Activated T-helper 2 cell treated with anti-CD3 and anti-CD28 coated beads, Interferon-gamma antibody, Interleukin-2, Interleukin-4, amounts not matched to agents 10 μg/mL and 5 μg/mL and 100 μg/mL, durations not matched to agents 14 hours and 24 hours and 36 hours (primary cell): ENCODE measurements at regions not wholly inside any gene's neighbourhood (a gene's known extent, or its start where the extent isn't known, plus 50 kb on each side); places are given as distances from the start of the nearest gene placed in this dataset.

ENCODE experiments used
- DNase-seq: peaks from one replicate; pipeline ENCODE4 v3.0.0; 2021; ENCODE audit warnings: low spot score
- H3K27ac Mint-ChIP-seq: one replicate; pipeline ENCODE4 v1.8.0; 2021; ENCODE audit warnings: mixed read lengths
- H3K27me3 Mint-ChIP-seq: one replicate; pipeline ENCODE4 v1.8.0; 2021; ENCODE audit warnings: low read depth, mixed read lengths
- H3K36me3 Mint-ChIP-seq: one replicate; pipeline ENCODE4 v1.8.0; 2021; ENCODE audit warnings: low read depth, mixed read lengths
- H3K4me1 Mint-ChIP-seq: one replicate; pipeline ENCODE4 v1.8.0; 2021; ENCODE audit warnings: low read depth, mixed read lengths
- H3K4me3 Mint-ChIP-seq: one replicate; pipeline ENCODE4 v1.8.0; 2021; ENCODE audit warnings: low read depth, mild to moderate bottlenecking, moderate library complexity, mixed read lengths
- H3K9me3 Mint-ChIP-seq: one replicate; pipeline ENCODE4 v1.8.0; 2021; ENCODE audit warnings: mixed read lengths
- intact Hi-C: fragments of 100-400 bp; cut with micrococcal nuclease; formaldehyde crosslinking; loops from one replicate; pipeline ENCODE4 v1.15.1; 2023

DNA sequence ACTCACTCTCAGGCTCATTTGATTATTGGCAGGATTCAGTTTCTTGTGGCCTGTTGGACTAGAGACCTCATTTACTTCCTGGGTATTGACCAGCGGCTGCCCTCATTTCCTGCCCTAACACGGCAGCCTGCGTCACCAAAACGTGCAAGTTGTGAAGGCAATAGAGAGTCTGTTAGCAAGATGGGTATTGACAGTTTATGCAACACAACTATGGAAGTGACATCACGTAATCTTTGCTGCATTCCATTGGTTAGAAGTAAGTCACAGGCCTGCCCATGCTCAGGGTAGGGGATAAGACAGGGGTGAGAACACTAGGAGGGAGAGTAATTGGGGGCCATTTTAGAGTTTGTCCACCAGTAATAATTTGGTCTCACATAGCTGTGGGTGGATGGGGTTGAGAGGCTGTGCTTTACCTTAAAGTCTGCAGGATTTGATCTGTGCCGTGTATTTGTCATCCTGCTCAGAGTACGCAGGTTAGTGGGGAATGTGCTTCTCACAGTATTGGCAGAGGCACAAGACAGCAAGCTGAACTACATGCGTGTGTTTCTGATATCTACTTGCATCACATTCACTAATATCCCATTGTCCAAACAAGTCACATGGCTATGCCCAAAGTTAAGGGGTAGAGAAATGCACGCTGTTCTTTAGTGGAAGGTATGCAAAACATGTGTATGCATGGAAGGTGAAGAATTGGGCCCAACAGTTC, 83.3 kb downstream of the EDEM1 start:
- intact Hi-C loops: no loop called here
- Mint-ChIP-seq H3K36me3 (no peaks in the 10 kb centered on the region), H3K27ac (no peak overlapping the region), H3K9me3 (no peaks in the 10 kb centered on the region), H3K4me1 (no peaks in the 10 kb centered on the region), H3K4me3 (no peak overlapping the region), H3K27me3 (peaks cover 3% of the 10 kb centered on the region)
- no peak for DNase-seq

- H3K9me3 Mint-ChIP-seq: no peaks in the 10 kb centered on the region
- H3K4me3 Mint-ChIP-seq: no peak overlapping the region
- no peaks in the 10 kb centered on the region for H3K36me3 Mint-ChIP-seq
- H3K27ac Mint-ChIP-seq: no peak overlapping the region
- intact Hi-C loops: no loop called here
- DNase-seq: no peak
- peaks cover 3% of the 10 kb centered on the region for H3K27me3 Mint-ChIP-seq
- H3K4me1 Mint-ChIP-seq: no peaks in the 10 kb centered on the region
These were observed 83.8 kb downstream of the EDEM1 start for GRCh38 chr3:5271372-5271683.

- DNase-seq: no peak
- H3K4me1 Mint-ChIP-seq: no peaks in the 10 kb centered on the region
- H3K4me3 Mint-ChIP-seq: no peak overlapping the region
- intact Hi-C loops: no loop called here
- H3K36me3 Mint-ChIP-seq: no peaks in the 10 kb centered on the region
- peaks cover 3% of the 10 kb centered on the region for H3K27me3 Mint-ChIP-seq
- no peak overlapping the region for H3K27ac Mint-ChIP-seq
- no peaks in the 10 kb centered on the region for H3K9me3 Mint-ChIP-seq
These were observed 84.9 kb downstream of the EDEM1 start for GRCh38 chr3:5272387-5272786.

DNA sequence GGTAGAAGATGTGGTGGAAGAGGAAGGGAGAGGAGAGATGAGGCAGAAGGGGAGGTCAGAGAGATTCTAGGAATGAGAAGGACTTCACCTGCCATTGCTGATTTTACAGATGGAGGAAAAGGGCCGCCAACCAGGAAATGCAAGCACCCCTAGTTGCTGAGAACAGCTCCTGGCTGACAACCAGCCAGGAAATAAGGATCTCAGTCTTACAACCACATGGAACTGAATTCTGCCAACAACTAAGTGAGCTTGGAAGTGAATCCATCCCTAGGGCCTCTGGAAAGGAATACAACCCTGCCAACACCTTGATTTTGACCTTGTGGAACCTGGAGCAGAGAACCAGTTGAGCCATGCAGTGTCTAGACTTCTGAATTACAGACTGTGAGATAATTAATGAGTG, 86.6 kb downstream of the EDEM1 start:
- no peaks in the 10 kb centered on the region for H3K9me3 Mint-ChIP-seq
- intact Hi-C loops: no loop called here
- no peak for DNase-seq
- H3K27me3 Mint-ChIP-seq: peaks cover 3% of the 10 kb centered on the region
- H3K27ac Mint-ChIP-seq: no peak overlapping the region
- H3K36me3 Mint-ChIP-seq: no peaks in the 10 kb centered on the region
- no peaks in the 10 kb centered on the region for H3K4me1 Mint-ChIP-seq
- H3K4me3 Mint-ChIP-seq: no peak overlapping the region

DNA sequence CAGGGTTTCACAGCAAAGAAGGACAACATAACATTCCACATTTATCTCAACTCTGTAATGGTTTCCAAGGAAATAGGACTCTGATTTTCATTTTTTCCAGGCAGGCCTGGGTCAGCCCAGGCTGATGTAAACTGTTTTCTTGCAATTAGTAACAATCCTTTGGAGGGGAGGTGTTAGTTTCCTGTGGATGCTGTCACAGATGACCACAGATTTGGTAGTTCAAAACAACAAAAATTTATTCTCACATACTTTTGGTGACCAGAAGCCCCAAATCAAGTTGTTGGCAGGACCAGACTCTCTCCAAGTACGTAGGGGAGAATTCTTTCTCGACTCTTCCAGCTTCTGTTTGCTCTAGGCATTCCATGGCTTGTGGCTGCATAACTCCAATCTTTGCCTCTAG, 88.0 kb downstream of the EDEM1 start:
- Mint-ChIP-seq H3K27ac (no peak overlapping the region), H3K36me3 (no peaks in the 10 kb centered on the region), H3K27me3 (peaks cover 2% of the 10 kb centered on the region), H3K9me3 (no peaks in the 10 kb centered on the region), H3K4me3 (no peak overlapping the region), H3K4me1 (no peaks in the 10 kb centered on the region)
- DNase-seq: no peak
- intact Hi-C loops: no loop called here

DNA sequence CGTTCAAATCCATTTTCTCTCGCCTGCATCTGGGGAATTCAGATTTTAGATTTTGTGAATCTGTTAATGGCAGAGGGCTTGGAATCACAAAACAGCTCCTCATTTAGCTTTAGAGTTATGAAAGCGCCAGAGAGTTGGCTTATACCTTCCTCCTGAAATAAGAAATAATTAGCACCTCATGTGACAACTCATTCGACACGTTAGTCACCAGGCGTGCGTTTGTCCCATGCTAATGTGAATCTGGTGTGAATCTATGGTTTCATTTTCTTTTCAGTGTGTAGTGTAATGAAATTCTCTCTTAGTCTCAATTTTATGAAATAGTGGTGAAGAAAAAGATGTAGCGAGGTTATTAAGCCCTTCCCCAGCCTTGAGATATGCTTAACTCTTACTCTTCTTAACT, 89.4 kb downstream of the EDEM1 start:
- H3K4me1 Mint-ChIP-seq: no peaks in the 10 kb centered on the region
- H3K9me3 Mint-ChIP-seq: peaks cover under 1% of the 10 kb centered on the region

GRCh38 chr3:5277612-5278236, 90.2 kb downstream of the EDEM1 start:
- no peak for DNase-seq
- peaks cover 2% of the 10 kb centered on the region for H3K27me3 Mint-ChIP-seq
- peaks cover 5% of the 10 kb centered on the region for H3K9me3 Mint-ChIP-seq
- intact Hi-C loops: no loop called here
- no peak overlapping the region for H3K27ac Mint-ChIP-seq
- H3K4me3 Mint-ChIP-seq: no peak overlapping the region
- no peaks in the 10 kb centered on the region for H3K36me3 Mint-ChIP-seq
- no peaks in the 10 kb centered on the region for H3K4me1 Mint-ChIP-seq

More for the DNA sequence above, 89.4 kb downstream of the EDEM1 start:
- H3K4me3 Mint-ChIP-seq: no peak overlapping the region
- intact Hi-C loops: no loop called here
- DNase-seq: no peak
- H3K27me3 Mint-ChIP-seq: peaks cover 2% of the 10 kb centered on the region
- H3K27ac Mint-ChIP-seq: no peak overlapping the region
- no peaks in the 10 kb centered on the region for H3K36me3 Mint-ChIP-seq

GRCh38 chr3:5278666-5279065, 91.2 kb downstream of the EDEM1 start:
- H3K27me3 Mint-ChIP-seq: peaks cover 2% of the 10 kb centered on the region
- H3K4me3 Mint-ChIP-seq: no peak overlapping the region
- H3K36me3 Mint-ChIP-seq: no peaks in the 10 kb centered on the region
- H3K4me1 Mint-ChIP-seq: no peaks in the 10 kb centered on the region
- H3K27ac Mint-ChIP-seq: no peak overlapping the region
- H3K9me3 Mint-ChIP-seq: peaks cover 5% of the 10 kb centered on the region
- intact Hi-C loops: no loop called here
- DNase-seq: no peak

DNA sequence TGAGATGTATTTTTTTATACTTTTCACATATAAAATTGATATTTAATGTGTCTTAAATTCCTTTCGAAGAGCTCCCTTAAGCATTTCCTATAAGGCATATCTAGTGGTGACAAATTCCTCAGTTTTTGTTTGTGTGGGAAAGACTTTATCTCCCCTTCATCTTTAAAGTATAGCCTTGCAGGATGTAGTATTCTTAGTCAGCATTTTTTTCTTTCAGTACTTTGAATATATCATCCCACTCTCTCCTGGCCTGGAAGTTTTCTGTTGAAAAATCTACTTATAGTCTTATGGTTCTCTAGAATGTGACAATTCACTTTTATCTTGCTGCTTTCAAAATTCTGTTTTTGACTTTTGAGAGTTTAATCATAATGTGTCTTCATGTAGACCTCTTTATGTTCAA, 95.2 kb downstream of the EDEM1 start:
- no peak overlapping the region for H3K27ac Mint-ChIP-seq
- no peaks in the 10 kb centered on the region for H3K4me1 Mint-ChIP-seq
- no peaks in the 10 kb centered on the region for H3K36me3 Mint-ChIP-seq
- intact Hi-C loops: no loop called here
- no peak overlapping the region for H3K4me3 Mint-ChIP-seq
- H3K9me3 Mint-ChIP-seq: peaks cover 5% of the 10 kb centered on the region
- H3K27me3 Mint-ChIP-seq: no peaks in the 10 kb centered on the region
- DNase-seq: no peak

- Mint-ChIP-seq H3K27me3 (no peaks in the 10 kb centered on the region), H3K36me3 (no peaks in the 10 kb centered on the region), H3K27ac (no peak overlapping the region), H3K9me3 (peaks cover 5% of the 10 kb centered on the region), H3K4me1 (no peaks in the 10 kb centered on the region), H3K4me3 (no peak overlapping the region)
- DNase-seq: no peak
- intact Hi-C loops: no loop called here
These were observed 97.9 kb downstream of the EDEM1 start for GRCh38 chr3:5285439-5285838.

GRCh38 chr3:5290915-5291314, 103.4 kb downstream of the EDEM1 start:
- peaks cover 4% of the 10 kb centered on the region for H3K27me3 Mint-ChIP-seq
- DNase-seq: no peak
- no peaks in the 10 kb centered on the region for H3K36me3 Mint-ChIP-seq
- no peaks in the 10 kb centered on the region for H3K4me1 Mint-ChIP-seq
- no peaks in the 10 kb centered on the region for H3K9me3 Mint-ChIP-seq
- intact Hi-C loops: no loop called here
- H3K27ac Mint-ChIP-seq: no peak overlapping the region
- H3K4me3 Mint-ChIP-seq: no peak overlapping the region

- H3K27me3 Mint-ChIP-seq: peaks cover 4% of the 10 kb centered on the region
- no peaks in the 10 kb centered on the region for H3K4me1 Mint-ChIP-seq
- no peaks in the 10 kb centered on the region for H3K9me3 Mint-ChIP-seq
- no peak for DNase-seq
- no peak overlapping the region for H3K4me3 Mint-ChIP-seq
- intact Hi-C loops: no loop called here
- H3K36me3 Mint-ChIP-seq: no peaks in the 10 kb centered on the region
- no peak overlapping the region for H3K27ac Mint-ChIP-seq
These were observed 105.0 kb downstream of the EDEM1 start for GRCh38 chr3:5292512-5292911.

- intact Hi-C loops: no loop called here
- Mint-ChIP-seq H3K27ac (no peak overlapping the region), H3K9me3 (no peaks in the 10 kb centered on the region), H3K27me3 (peaks cover 4% of the 10 kb centered on the region), H3K4me3 (no peak overlapping the region), H3K36me3 (no peaks in the 10 kb centered on the region), H3K4me1 (no peaks in the 10 kb centered on the region)
- no peak for DNase-seq
These were observed 105.7 kb downstream of the EDEM1 start for GRCh38 chr3:5293207-5293606.

- H3K4me3 Mint-ChIP-seq: no peak overlapping the region
- H3K9me3 Mint-ChIP-seq: no peaks in the 10 kb centered on the region
- H3K27me3 Mint-ChIP-seq: peaks cover 4% of the 10 kb centered on the region
- no peak overlapping the region for H3K27ac Mint-ChIP-seq
- DNase-seq: no peak
- intact Hi-C loops: no loop called here
- H3K4me1 Mint-ChIP-seq: no peaks in the 10 kb centered on the region
- H3K36me3 Mint-ChIP-seq: no peaks in the 10 kb centered on the region
These were observed 106.8 kb downstream of the EDEM1 start for GRCh38 chr3:5294356-5294755.
